ENCODE measurements at regions not wholly inside any gene's neighbourhood (a gene's known extent, or its start where the extent isn't known, plus 50 kb on each side); places are given as distances from the start of the nearest gene placed in this dataset.

DNA sequence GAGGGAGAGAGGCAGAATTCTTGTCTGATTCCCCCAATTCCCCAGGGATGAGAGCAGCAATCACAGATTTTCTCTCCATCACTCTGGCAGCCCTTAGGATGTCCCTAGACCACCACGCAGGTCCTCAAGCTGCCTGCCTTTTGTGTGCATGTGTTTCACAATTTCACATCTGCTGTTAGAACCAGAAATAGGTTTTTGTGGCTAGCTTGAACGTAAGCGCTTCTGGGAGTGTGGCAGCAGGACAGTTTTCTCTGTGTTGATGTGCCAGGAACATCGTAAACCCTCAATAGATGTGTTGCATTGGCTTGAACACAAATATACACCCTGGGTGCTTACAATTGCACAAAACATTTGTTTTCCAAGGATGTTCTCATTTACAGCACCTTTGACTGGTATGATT, 78.8 kb upstream of the TMTC4 start:
- no peak for DNase-seq
- no peak for ATAC-seq
- Histone ChIP-seq H3K4me1 (no peaks in the 10 kb centered on the region), H3K27me3 (no peaks in the 10 kb centered on the region), H3K36me3 (replicated peaks in 1 of 2; ENCODE audit: insufficient read depth in 1 of 2, low read depth in 2 of 2) (no peaks in the 10 kb centered on the region), H3K9me3 (no peaks in the 10 kb centered on the region), H3K27ac (no peak overlapping the region), H3K4me3 (no peak overlapping the region)
- TF ChIP-seq, protein P1, sequence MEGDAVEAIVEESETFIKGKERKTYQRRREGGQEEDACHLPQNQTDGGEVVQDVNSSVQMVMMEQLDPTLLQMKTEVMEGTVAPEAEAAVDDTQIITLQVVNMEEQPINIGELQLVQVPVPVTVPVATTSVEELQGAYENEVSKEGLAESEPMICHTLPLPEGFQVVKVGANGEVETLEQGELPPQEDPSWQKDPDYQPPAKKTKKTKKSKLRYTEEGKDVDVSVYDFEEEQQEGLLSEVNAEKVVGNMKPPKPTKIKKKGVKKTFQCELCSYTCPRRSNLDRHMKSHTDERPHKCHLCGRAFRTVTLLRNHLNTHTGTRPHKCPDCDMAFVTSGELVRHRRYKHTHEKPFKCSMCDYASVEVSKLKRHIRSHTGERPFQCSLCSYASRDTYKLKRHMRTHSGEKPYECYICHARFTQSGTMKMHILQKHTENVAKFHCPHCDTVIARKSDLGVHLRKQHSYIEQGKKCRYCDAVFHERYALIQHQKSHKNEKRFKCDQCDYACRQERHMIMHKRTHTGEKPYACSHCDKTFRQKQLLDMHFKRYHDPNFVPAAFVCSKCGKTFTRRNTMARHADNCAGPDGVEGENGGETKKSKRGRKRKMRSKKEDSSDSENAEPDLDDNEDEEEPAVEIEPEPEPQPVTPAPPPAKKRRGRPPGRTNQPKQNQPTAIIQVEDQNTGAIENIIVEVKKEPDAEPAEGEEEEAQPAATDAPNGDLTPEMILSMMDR (IDR thresholded peaks at IDR 0.05), result no peak
- TF ChIP-seq POLR2A (IDR thresholded peaks at IDR 0.05), result no peak
- intact Hi-C loops (cut with DNase I), result no loop called here
- WGBS, 2 donors, result 83 to 86% methylated on average over 4 of the region's 4 CpGs

DNA sequence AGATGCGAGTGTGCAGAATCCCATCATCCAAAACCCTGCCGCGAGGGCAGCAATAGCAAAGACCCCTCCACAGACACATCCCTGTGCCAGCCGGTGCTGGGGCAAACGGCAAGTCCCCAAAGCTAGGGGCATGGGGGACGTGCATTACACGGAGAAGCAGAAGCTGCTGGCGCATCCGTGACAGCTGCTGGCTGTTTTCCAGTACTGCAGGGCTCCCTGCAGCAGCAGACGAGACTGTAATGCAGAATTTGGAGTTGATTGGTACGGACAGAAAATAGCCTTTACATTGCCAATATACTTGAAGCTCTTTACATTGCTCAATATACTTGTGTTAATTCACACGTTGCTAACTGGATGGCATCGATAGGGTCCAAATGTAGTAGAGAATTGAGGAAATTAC, 77.2 kb upstream of the TMTC4 start:
- Histone ChIP-seq H3K27me3 (no peaks in the 10 kb centered on the region), H3K4me3 (no peak overlapping the region), H3K9me3 (no peaks in the 10 kb centered on the region), H3K27ac (no peak overlapping the region), H3K4me1 (no peaks in the 10 kb centered on the region), H3K36me3 (replicated peaks in 1 of 2; ENCODE audit: insufficient read depth in 1 of 2, low read depth in 2 of 2) (no peaks in the 10 kb centered on the region)
- TF ChIP-seq, protein P1 (IDR thresholded peaks at IDR 0.05), result no peak
- no peak for TF ChIP-seq POLR2A (IDR thresholded peaks at IDR 0.05)
- DNase-seq (no peak), ATAC-seq (no peak)
- intact Hi-C loops (cut with DNase I), result no loop called here
- 75 to 88% methylated on average over 11 to 13 of the region's 13 CpGs for WGBS, 2 donors

DNA sequence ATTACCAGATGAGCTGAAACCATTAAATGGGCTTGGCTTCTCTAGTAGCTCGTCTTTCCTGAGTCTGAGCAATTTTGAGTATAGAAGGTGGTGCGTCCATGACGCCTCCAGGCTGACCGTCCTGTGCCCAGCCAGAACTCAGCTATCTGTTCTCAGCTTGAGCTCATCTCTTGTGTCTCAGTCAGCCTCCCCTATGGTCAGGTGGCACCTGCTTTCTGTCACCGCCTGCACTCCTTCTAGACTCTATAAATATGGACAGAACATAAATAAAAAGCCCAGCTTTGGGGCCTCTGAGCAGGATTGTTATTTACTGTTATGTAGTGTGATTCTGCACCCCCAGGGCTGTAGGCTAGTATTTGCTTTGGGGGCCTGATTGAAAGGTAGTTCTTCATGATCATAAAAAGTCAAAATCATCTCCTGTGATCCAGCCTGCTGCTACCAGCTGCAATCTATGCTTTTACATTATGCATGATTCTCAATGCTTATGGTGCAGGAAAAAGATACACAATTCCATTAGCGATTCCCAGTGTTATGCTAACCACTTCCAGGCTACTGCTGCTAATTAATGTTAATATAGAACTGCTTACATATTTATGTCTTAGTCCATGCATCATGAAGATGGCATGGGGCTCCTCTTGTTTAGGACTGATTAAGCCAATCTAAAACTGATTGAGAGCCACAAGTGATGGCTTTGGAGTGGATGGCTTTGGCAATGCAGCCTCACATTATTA, 72.5 kb upstream of the TMTC4 start:
- no peaks in the 10 kb centered on the region for H3K36me3 ChIP-seq (replicated peaks in 1 of 2; ENCODE audit: insufficient read depth in 1 of 2, low read depth in 2 of 2)
- H3K4me1 ChIP-seq, result no peaks in the 10 kb centered on the region
- no peak for ATAC-seq
- H3K4me3 ChIP-seq, result no peak overlapping the region
- no peaks in the 10 kb centered on the region for H3K9me3 ChIP-seq
- TF ChIP-seq, protein P1 (IDR thresholded peaks at IDR 0.05), result no peak
- no peak for TF ChIP-seq POLR2A (IDR thresholded peaks at IDR 0.05)
- intact Hi-C loops (cut with DNase I), result no loop called here
- DNase-seq, result no peak
- no peak overlapping the region for H3K27ac ChIP-seq
- 89 to 91% methylated on average over 6 of the region's 6 CpGs for WGBS, 2 donors
- H3K27me3 ChIP-seq, result no peaks in the 10 kb centered on the region

DNA sequence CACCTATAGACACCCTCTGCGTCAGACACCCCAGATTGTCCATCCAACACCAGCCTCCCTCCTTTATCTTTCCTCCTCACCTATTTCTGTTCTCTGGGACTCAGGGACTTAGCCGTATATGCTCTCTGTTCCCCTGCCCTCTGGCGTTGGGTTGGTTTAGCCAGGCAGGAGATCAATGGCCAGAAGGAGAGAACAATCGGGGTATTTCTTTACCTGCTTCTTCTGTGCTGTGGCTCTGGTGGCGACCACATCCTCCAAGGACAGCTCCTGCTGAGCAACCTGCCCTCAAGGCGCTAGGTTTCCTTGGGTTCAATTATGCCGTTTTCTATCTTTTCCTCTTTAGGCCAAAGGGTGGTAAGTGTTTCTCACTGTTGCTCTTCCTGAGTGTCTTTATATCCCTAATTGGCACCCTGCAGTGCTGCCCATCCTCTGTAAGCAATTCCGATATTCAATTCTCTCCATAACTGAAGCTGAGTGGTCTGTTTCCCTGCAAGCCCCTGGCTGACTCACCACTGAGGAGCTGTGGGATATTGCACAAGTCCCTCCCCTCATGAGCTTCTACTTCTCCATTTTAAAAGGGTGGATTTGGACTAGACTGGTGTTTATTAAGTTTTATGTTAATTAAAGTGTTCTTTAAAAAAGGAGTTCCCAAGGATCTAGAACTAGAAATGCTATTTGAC, 63.7 kb upstream of the TMTC4 start:
- WGBS, 2 donors, result 90 to 93% methylated on average over 8 of the region's 8 CpGs
- no peak for ATAC-seq
- no peak for DNase-seq

More for the DNA sequence above, 63.7 kb upstream of the TMTC4 start:
- Histone ChIP-seq H3K9me3 (no peaks in the 10 kb centered on the region), H3K36me3 (replicated peaks in 1 of 2; ENCODE audit: insufficient read depth in 1 of 2, low read depth in 2 of 2) (no peaks in the 10 kb centered on the region), H3K4me3 (no peak overlapping the region), H3K27ac (no peak overlapping the region), H3K4me1 (peaks cover 24% of the 10 kb centered on the region), H3K27me3 (no peaks in the 10 kb centered on the region)
- intact Hi-C loops (cut with DNase I), result no loop called here
- no peak for TF ChIP-seq POLR2A (IDR thresholded peaks at IDR 0.05)
- TF ChIP-seq, protein P1 (IDR thresholded peaks at IDR 0.05), result no peak

Data from body of pancreas (tissue), 4 donors.